K562 (cell line): ENCODE measurements at regions not wholly inside any gene's neighbourhood (a gene's known extent, or its start where the extent isn't known, plus 50 kb on each side); places are given as distances from the start of the nearest gene placed in this dataset.

Source experiments
- ATAC-seq: fragments of 200-7000 bp; cut with Tn5 transposase; 3 replicates; pipeline ENCODE4 v1.9.1; 2020; ENCODE audit warnings: moderate library complexity
- BruUV-seq: library from RNA; stranded (reverse); fragments of 400-500 nt; replicated peaks from 2 replicates; lab custom pipeline; 2021; lab: Mats Ljungman, UMichigan
- CTCF ChIA-PET: fragments of 300-600 bp; formaldehyde crosslinking; extraction: SDS; loops from one replicate; lab custom pipeline; 2021; ENCODE audit warnings: low intra/inter-chr PET ratio; lab: Yijun Ruan, JAX
- POLR2A ChIA-PET: fragments of 300-600, 350-650 bp; sonication (Branson Sonifier 250); formaldehyde crosslinking; extraction: SDS; loops from one replicate; lab custom pipeline; 2021; ENCODE audit warnings: antibody characterized with exemption, inconsistent platforms; lab: Yijun Ruan, JAX
- DNase-seq, 4 experiments: peaks; one replicate each; pipeline versions ENCODE4 v3.0.0 to v3.0.0-alpha.2; 2011 to 2018; ENCODE audit warnings: low spot score in 3 of 4, mixed read lengths in 3 of 4; ENCODE audit errors: extremely low read depth in 1 of 4
- FAIRE-seq: peaks from 2 replicates; lab custom pipeline; 2011; peaks lifted over from hg19 to GRCh38; lab: Jason Lieb, UNC
- H2AFZ ChIP-seq: 2 replicates; pipeline ENCODE4 v1.6.0; 2011; ENCODE audit warnings: low read depth, low read length, control low read depth, inconsistent platforms
- H3K27ac ChIP-seq: fragments of 200-600 bp; 3 replicates; pipeline ENCODE4 v1.8.0; 2011; ENCODE audit warnings: low read depth, mild to moderate bottlenecking, control low read depth, inconsistent platforms, low read length, moderate library complexity, mixed read lengths; ENCODE audit errors: extremely low read depth
- H3K27me3 ChIP-seq, 2 experiments: fragments of 300-600 bp in 1 of 2; 2 replicates in 1 of 2; 3 replicates in 1 of 2; pipeline versions ENCODE4 v1.6.0 to v1.8.0; 2011; ENCODE audit warnings: inconsistent platforms in 2 of 2, low read length in 2 of 2, mild to moderate bottlenecking in 1 of 2, mixed read lengths in 1 of 2, moderate library complexity in 1 of 2; ENCODE audit not compliant: control insufficient read depth in 2 of 2, insufficient read depth in 2 of 2
- H3K36me3 ChIP-seq: fragments of 300-600 bp; 3 replicates; pipeline ENCODE4 v1.8.0; 2011; ENCODE audit warnings: mild to moderate bottlenecking, low read length, inconsistent platforms; ENCODE audit not compliant: control insufficient read depth, insufficient read depth
- H3K4me1 ChIP-seq, 2 experiments: fragments of 200-600 bp in 1 of 2; replicated peaks in 1 of 2; 2 replicates in 1 of 2; 3 replicates in 1 of 2; pipeline versions ENCODE4 v1.5.1 to v1.8.0; 2011; ENCODE audit warnings: inconsistent platforms in 2 of 2, low read length in 2 of 2, mild to moderate bottlenecking in 1 of 2, mixed read lengths in 1 of 2, moderate library complexity in 1 of 2; ENCODE audit not compliant: control insufficient read depth in 2 of 2, insufficient read depth in 2 of 2
- H3K4me2 ChIP-seq: 2 replicates; pipeline ENCODE4 v1.6.1; 2011; ENCODE audit warnings: low read length, control low read depth, inconsistent platforms, mixed read lengths; ENCODE audit not compliant: insufficient read depth
- H3K4me3 ChIP-seq: fragments of 200-600 bp; sonication (generic), shearing (Covaris generic); 2 replicates; pipeline ENCODE4 v1.5.1; 2016; ENCODE audit warnings: control low read depth, inconsistent platforms
- H3K79me2 ChIP-seq: fragments of 200-600 bp; 3 replicates; pipeline ENCODE4 v1.8.0; 2011; ENCODE audit warnings: low read length, inconsistent platforms; ENCODE audit not compliant: control insufficient read depth, insufficient read depth
- H3K9ac ChIP-seq, 2 experiments: 2 replicates each; pipeline versions ENCODE4 v1.6.0 to v1.6.1; 2011; ENCODE audit warnings: low read depth in 2 of 2, low read length in 2 of 2, control low read depth in 1 of 2, inconsistent platforms in 1 of 2, mild to moderate bottlenecking in 1 of 2, mixed read lengths in 1 of 2; ENCODE audit not compliant: insufficient read depth in 1 of 2
- H3K9me1 ChIP-seq: one replicate; pipeline ENCODE4 v1.6.0; 2011; ENCODE audit warnings: inconsistent platforms, mild to moderate bottlenecking, low read length, moderate library complexity; ENCODE audit not compliant: control insufficient read depth, insufficient read depth
- H3K9me3 ChIP-seq: replicated peaks from 2 replicates; pipeline ENCODE4 v1.5.1; 2011; ENCODE audit warnings: low read depth, low read length, inconsistent platforms; ENCODE audit not compliant: control insufficient read depth, insufficient read depth
- H4K20me1 ChIP-seq: replicated peaks from 2 replicates; pipeline ENCODE4 v1.6.1; 2011; ENCODE audit warnings: low read length, inconsistent platforms, mixed read lengths; ENCODE audit not compliant: control insufficient read depth, insufficient read depth
- BCOR ChIP-seq: fragments of 450-650 bp; IDR thresholded peaks from 2 replicates; pipeline ENCODE4 v1.6.1; 2016
- CBFA2T2 ChIP-seq: fragments of 450-650 bp; conservative IDR thresholded peaks from 2 replicates; pipeline ENCODE4 v1.6.1; 2017; ENCODE audit warnings: mild to moderate bottlenecking
- CBFB ChIP-seq: sonication (generic); formaldehyde crosslinking; IDR thresholded peaks from 2 replicates; pipeline ENCODE4 v1.4.0; 2020; ENCODE audit warnings: mild to moderate bottlenecking, missing genetic modification reagents
- CHD4 ChIP-seq: fragments of 200-600 bp; sonication (generic); IDR thresholded peaks from 3 replicates; pipeline ENCODE4 v1.6.1; 2012; ENCODE audit warnings: low read depth, mild to moderate bottlenecking, mixed read lengths, low read length, inconsistent platforms; ENCODE audit not compliant: insufficient read depth, insufficient replicate concordance, poor library complexity, severe bottlenecking
- EWSR1 ChIP-seq: fragments of 450-650 bp; IDR thresholded peaks from 2 replicates; pipeline ENCODE4 v1.6.1; 2018; ENCODE audit warnings: borderline replicate concordance, mild to moderate bottlenecking, low read depth, moderate library complexity; ENCODE audit not compliant: partially characterized antibody
- FOXJ2 ChIP-seq: fragments of 200-800 bp; sonication (Bioruptor generic); IDR thresholded peaks from 2 replicates; pipeline ENCODE4 v1.6.1; 2016; ENCODE audit warnings: missing genetic modification characterization, missing compliant biosample characterization
- LARP7 ChIP-seq: fragments of 450-650 bp; IDR thresholded peaks from 2 replicates; pipeline ENCODE4 v1.6.1; 2016
- MTA2 ChIP-seq: fragments of 450-650 bp; IDR thresholded peaks from 2 replicates; pipeline ENCODE4 v1.6.1; 2016; ENCODE audit warnings: low read depth
- MTF1 ChIP-seq: fragments of 250-450 bp; sonication (Bioruptor Pico); IDR thresholded peaks from 2 replicates; pipeline ENCODE4 v1.9.0; 2021; ENCODE audit warnings: moderate library complexity, mild to moderate bottlenecking, inconsistent platforms, borderline replicate concordance
- NFIC ChIP-seq: fragments of 450-650 bp; IDR thresholded peaks from 2 replicates; pipeline ENCODE4 v1.6.1; 2017; ENCODE audit warnings: mild to moderate bottlenecking, inconsistent platforms
- RFX1 ChIP-seq: fragments of 450-650 bp; IDR thresholded peaks from 2 replicates; pipeline ENCODE4 v1.6.1; 2016; ENCODE audit warnings: mild to moderate bottlenecking, moderate library complexity
- RNF2 ChIP-seq: sonication (generic); IDR thresholded peaks from 2 replicates; pipeline ENCODE4 v1.6.1; 2016
- SMARCC2 ChIP-seq: fragments of 450-650 bp; IDR thresholded peaks from 2 replicates; pipeline ENCODE4 v1.6.1; 2017; ENCODE audit warnings: antibody characterized with exemption, moderate library complexity, mild to moderate bottlenecking, low read depth
- TCF7L2 ChIP-seq: fragments of 150-350 bp; IDR thresholded peaks from 2 replicates; pipeline ENCODE4 v1.6.1; 2016; ENCODE audit warnings: low read depth, mild to moderate bottlenecking, low read length, moderate library complexity
- XRCC3 ChIP-seq: fragments of 450-650 bp; IDR thresholded peaks from 2 replicates; pipeline ENCODE4 v1.6.1; 2017; ENCODE audit warnings: mild to moderate bottlenecking, moderate library complexity
- ZNF511 ChIP-seq: sonication (generic); formaldehyde crosslinking; IDR thresholded peaks from 2 replicates; pipeline ENCODE4 v1.8.0; 2022; ENCODE audit warnings: mild to moderate bottlenecking, missing genetic modification reagents
- ZNF830 ChIP-seq: fragments of 250-450 bp; sonication (Bioruptor Pico); IDR thresholded peaks from 2 replicates; pipeline ENCODE4 v1.5.0; 2021; ENCODE audit warnings: mild to moderate bottlenecking
- WGBS: fragments of 100-300 bp; shearing (Covaris generic); methylation state at CpG from one replicate; pipeline ENCODE4 v1.1.6; 2016; ENCODE audit warnings: low coverage, mixed read lengths; ENCODE audit not compliant: insufficient coverage; ENCODE audit errors: missing lambda C conversion rate; 5-methylcytosine and 5-hydroxymethylcytosine counted together
- in situ Hi-C: fragments of 300-500 bp; cut with MboI; formaldehyde crosslinking; loops from 4 replicates; pipeline ENCODE4 v1.15.0; 2018; ENCODE audit warnings: inconsistent platforms, mixed read lengths
- intact Hi-C: fragments of 100-400 bp; cut with micrococcal nuclease; formaldehyde crosslinking; loops from 2 replicates; pipeline ENCODE4 v1.14.2; 2022

DNA sequence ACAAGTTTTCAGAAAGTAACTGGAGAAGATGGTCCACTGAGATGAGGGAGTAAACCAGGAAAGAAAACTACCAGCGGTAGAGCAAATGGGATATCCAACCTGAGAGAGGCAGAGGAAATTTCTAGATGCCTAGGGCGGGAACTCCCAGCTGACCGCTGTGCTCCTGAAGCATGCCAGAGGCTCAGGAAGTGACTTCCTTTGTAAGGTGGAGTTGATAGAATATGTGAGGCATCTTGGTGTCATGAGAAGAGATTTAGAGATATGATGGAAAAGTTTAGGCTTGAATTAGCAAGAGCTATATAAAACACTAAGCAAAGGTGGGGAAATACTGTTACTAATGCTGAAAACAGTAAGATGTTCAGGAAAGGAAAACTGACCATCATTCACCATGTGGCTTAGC lies 124.1 kb downstream of the C9orf152 start:
- no peaks in the 10 kb centered on the region for H4K20me1 ChIP-seq
- H3K4me3 ChIP-seq, result no peak overlapping the region
- FAIRE-seq (no peak), DNase-seq (no peak), ATAC-seq (no peak)
- no peaks in the 10 kb centered on the region for H3K27me3 ChIP-seq
- H3K9me3 ChIP-seq, result no peaks in the 10 kb centered on the region
- no peaks in the 10 kb centered on the region for H3K36me3 ChIP-seq
- BruUV-seq, result no TSS peak
- H3K79me2 ChIP-seq, result no peaks in the 10 kb centered on the region
- H3K4me1 ChIP-seq, result no peaks in the 10 kb centered on the region
- CTCF ChIA-PET, result no interaction called here
- POLR2A ChIA-PET, result no interaction called here
- in situ Hi-C loops (no loop called here), intact Hi-C loops (no loop called here)
- H3K9ac ChIP-seq, result no peak overlapping the region
- H3K4me2 ChIP-seq, result no peak overlapping the region
- TF ChIP-seq LARP7 (no peak), TCF7L2 (no peak), ZNF511 (CRISPR knock-in tag) (no peak)
- TF ChIP-seq, all 486 proteins: peak for 0
- Histone ChIP-seq H2AFZ (no peak overlapping the region), H3K9me1 (no peaks in the 10 kb centered on the region), H3K27ac (no peak overlapping the region)
- 2% methylated on average over 3 of the region's 3 CpGs for WGBS

GRCh38 chr9:110086537-110086936 lies 121.4 kb downstream of the C9orf152 start:
- DNase-seq, result no peak
- Histone ChIP-seq H3K79me2 (no peaks in the 10 kb centered on the region), H4K20me1 (no peaks in the 10 kb centered on the region), H2AFZ (no peak overlapping the region), H3K27me3 (no peaks in the 10 kb centered on the region), H3K4me3 (no peak overlapping the region), H3K27ac (no peak overlapping the region), H3K4me1 (no peaks in the 10 kb centered on the region), H3K9me3 (no peaks in the 10 kb centered on the region), H3K9me1 (no peaks in the 10 kb centered on the region), H3K36me3 (no peaks in the 10 kb centered on the region), H3K9ac (no peak overlapping the region), H3K4me2 (no peak overlapping the region)
- intact Hi-C loops, result no loop called here
- no peak for FAIRE-seq
- in situ Hi-C loops, result no loop called here
- no TSS peak for BruUV-seq
- ATAC-seq, result no peak
- CTCF ChIA-PET, result no interaction called here
- POLR2A ChIA-PET, result no interaction called here
- 0% methylated on average over 1 of the region's 1 CpG for WGBS
- TF ChIP-seq EWSR1 (no peak), MTA2 (no peak), FOXJ2 (tag) (no peak), RFX1 (no peak), CBFB (no peak), XRCC3 (no peak), RNF2 (no peak), CHD4 (no peak), SMARCC2 (no peak), MTF1 (CRISPR knock-in tag) (no peak), ZNF830 (CRISPR knock-in tag) (no peak), BCOR (no peak), CBFA2T2 (no peak), NFIC (no peak)
